SH-SY5Y (cell line): ENCODE measurements at regions not wholly inside any gene's neighbourhood (a gene's known extent, or its start where the extent isn't known, plus 50 kb on each side); places are given as distances from the start of the nearest gene placed in this dataset.

Experiments
- GATA2 ChIP-seq: IDR thresholded peaks from 2 replicates; pipeline ENCODE4 v1.6.1; 2011; ENCODE audit warnings: mild to moderate bottlenecking, low read depth, low read length
- GATA3 ChIP-seq: IDR thresholded peaks from 2 replicates; pipeline ENCODE4 v1.6.1; 2011; ENCODE audit warnings: low read depth, mild to moderate bottlenecking, low read length, moderate library complexity

GRCh38 chr18:78582181-78582709 lies 397.4 kb upstream of the SALL3 start:
- TF ChIP-seq GATA3 (no peak), GATA2 (no peak)
